IPS-15b (cell line): ENCODE measurements at regions not wholly inside any gene's neighbourhood (a gene's known extent, or its start where the extent isn't known, plus 50 kb on each side); places are given as distances from the start of the nearest gene placed in this dataset.
A peak's percentile ranks its signal among the peaks of the same experiment; 100 is the strongest.
"Not testable (repeated sequence)": the region's sequence is repeated elsewhere in the genome, so short reads cannot be mapped to it uniquely, and the experiment has no call there.

Experiments
- H3K27me3 ChIP-seq: one replicate; pipeline ENCODE4 v1.6.1; 2013; ENCODE audit warnings: low read length; ENCODE audit not compliant: control insufficient read depth, insufficient read depth
- H3K36me3 ChIP-seq: one replicate; pipeline ENCODE4 v1.6.1; 2013; ENCODE audit warnings: low read length; ENCODE audit not compliant: control insufficient read depth, insufficient read depth
- H3K4me1 ChIP-seq: one replicate; pipeline ENCODE4 v1.6.1; 2013; ENCODE audit warnings: mild to moderate bottlenecking, low read length; ENCODE audit not compliant: control insufficient read depth, insufficient read depth
- H3K4me3 ChIP-seq: one replicate; pipeline ENCODE4 v1.5.1; 2013; ENCODE audit warnings: low read depth, low read length
- H3K9ac ChIP-seq: one replicate; pipeline ENCODE4 v1.6.1; 2013; ENCODE audit warnings: low read depth, mild to moderate bottlenecking, low read length
- H3K9me3 ChIP-seq: one replicate; pipeline ENCODE4 v1.6.1; 2013; ENCODE audit warnings: mild to moderate bottlenecking, low read length; ENCODE audit not compliant: control insufficient read depth, insufficient read depth

GRCh38 chr5:107005653-107006052 is 665.1 kb downstream of the EFNA5 start:
- H3K36me3 ChIP-seq: no peaks in the 10 kb centered on the region
- H3K9ac ChIP-seq: no peak overlapping the region
- no peak overlapping the region for H3K4me3 ChIP-seq
- no peaks in the 10 kb centered on the region for H3K4me1 ChIP-seq
- H3K27me3 ChIP-seq: peaks cover 5% of the 10 kb centered on the region
- H3K9me3 ChIP-seq: no peaks in the 10 kb centered on the region

DNA sequence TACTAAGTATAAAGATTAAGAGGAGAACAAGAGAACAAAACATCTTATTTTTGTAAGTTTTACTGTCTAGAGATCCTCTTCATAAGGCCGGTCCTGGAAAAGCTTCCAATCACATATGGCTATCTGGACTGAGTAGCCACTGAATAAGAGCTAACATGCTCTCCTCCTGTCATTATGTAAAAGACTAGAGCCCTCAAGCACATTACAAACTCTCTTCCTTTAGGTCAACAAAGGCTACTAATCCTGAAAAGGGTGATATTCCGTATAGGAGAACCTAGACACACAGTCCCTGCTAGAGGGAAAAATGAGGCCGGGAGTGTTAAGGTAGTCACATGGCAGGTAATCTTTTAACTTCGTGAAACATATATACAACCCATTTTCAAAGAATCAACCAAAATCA is 665.6 kb downstream of the EFNA5 start:
- H3K9ac ChIP-seq: no peak overlapping the region
- H3K4me3 ChIP-seq: no peak overlapping the region
- H3K9me3 ChIP-seq: no peaks in the 10 kb centered on the region
- no peaks in the 10 kb centered on the region for H3K4me1 ChIP-seq
- H3K36me3 ChIP-seq: no peaks in the 10 kb centered on the region
- peaks cover 5% of the 10 kb centered on the region for H3K27me3 ChIP-seq

- H3K4me1 ChIP-seq: no peaks in the 10 kb centered on the region
- no peak overlapping the region for H3K4me3 ChIP-seq
- peaks cover 5% of the 10 kb centered on the region for H3K27me3 ChIP-seq
- H3K36me3 ChIP-seq: no peaks in the 10 kb centered on the region
- H3K9me3 ChIP-seq: no peaks in the 10 kb centered on the region
- no peak overlapping the region for H3K9ac ChIP-seq
Measured at GRCh38 chr5:107002115-107002514, 668.6 kb downstream of the EFNA5 start.

GRCh38 chr5:106999506-106999905 is 671.2 kb downstream of the EFNA5 start:
- H3K27me3 ChIP-seq, H3K4me1 ChIP-seq, H3K4me3 ChIP-seq, H3K9ac ChIP-seq, H3K9me3 ChIP-seq, H3K36me3 ChIP-seq: not testable (repeated sequence)

GRCh38 chr5:106986006-106986405 is 684.7 kb downstream of the EFNA5 start:
- H3K36me3 ChIP-seq: no peaks in the 10 kb centered on the region
- no peaks in the 10 kb centered on the region for H3K27me3 ChIP-seq
- no peak overlapping the region for H3K9ac ChIP-seq
- H3K9me3 ChIP-seq: no peaks in the 10 kb centered on the region
- no peak overlapping the region for H3K4me3 ChIP-seq
- H3K4me1 ChIP-seq: peaks cover 27% of the 10 kb centered on the region

- peak overlapping the region; percentile 23 for H3K4me3 ChIP-seq
- H3K36me3 ChIP-seq: no peaks in the 10 kb centered on the region
- H3K9ac ChIP-seq: no peak overlapping the region
- no peaks in the 10 kb centered on the region for H3K27me3 ChIP-seq
- peaks cover 27% of the 10 kb centered on the region for H3K4me1 ChIP-seq
- no peaks in the 10 kb centered on the region for H3K9me3 ChIP-seq
Measured at GRCh38 chr5:106985174-106985573, 685.6 kb downstream of the EFNA5 start.

DNA sequence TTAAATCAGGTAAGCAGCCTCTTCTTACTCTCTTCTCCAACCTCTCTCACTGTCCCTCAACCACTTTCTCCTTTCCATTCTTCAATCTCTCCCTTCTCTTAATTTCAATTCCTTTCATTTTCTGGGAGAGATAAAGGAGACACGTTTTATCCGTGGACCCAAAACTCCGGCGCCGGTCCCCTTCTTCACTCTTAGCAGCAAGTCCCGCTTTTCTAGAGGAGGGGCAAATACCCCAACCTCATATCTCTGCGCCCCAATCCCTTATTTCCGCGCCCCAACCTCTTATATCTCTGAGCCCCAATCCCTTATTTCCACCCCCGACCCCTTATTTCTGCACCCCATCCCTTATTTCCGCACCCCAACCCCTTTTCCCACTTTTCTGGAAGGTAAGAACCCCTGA is 691.6 kb downstream of the EFNA5 start:
- not testable (repeated sequence) for H3K36me3 ChIP-seq
- H3K9ac ChIP-seq: peak overlapping the region; percentile 99

DNA sequence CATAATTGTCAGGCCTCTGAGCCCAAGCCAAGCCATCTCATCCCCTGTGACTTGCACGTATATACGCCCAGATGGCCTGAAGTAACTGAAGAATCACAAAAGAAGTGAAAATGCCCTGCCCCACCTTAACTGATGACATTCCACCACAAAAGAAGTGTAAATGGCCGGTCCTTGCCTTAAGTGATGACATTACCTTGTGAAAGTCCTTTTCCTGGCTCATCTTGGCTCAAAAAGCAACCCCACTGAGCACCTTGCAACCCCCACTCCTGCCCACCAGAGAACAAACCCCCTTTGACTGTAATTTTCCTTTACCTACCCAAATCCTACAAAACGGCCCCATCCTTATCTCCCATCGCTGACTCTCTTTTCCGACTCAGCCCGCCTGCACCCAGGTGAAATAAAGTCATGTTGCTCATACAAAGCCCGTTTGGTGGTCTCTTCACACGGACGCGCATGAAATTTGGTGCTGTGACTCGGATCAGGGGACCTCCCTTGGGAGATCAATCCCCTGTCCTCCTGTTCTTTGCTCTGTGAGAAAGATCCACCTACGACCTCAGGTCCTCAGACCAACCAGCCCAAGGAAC is 692.1 kb downstream of the EFNA5 start:
- peak overlapping the region; percentile 77 for H3K4me3 ChIP-seq
- H3K9ac ChIP-seq: peak overlapping the region; percentile 99

More for the DNA sequence above, 691.6 kb downstream of the EFNA5 start:
- H3K27me3 ChIP-seq, H3K9me3 ChIP-seq: not testable (repeated sequence)
- H3K4me3 ChIP-seq: peak overlapping the region; percentile 77
- H3K4me1 ChIP-seq: peaks cover 34% of the 10 kb centered on the region

DNA sequence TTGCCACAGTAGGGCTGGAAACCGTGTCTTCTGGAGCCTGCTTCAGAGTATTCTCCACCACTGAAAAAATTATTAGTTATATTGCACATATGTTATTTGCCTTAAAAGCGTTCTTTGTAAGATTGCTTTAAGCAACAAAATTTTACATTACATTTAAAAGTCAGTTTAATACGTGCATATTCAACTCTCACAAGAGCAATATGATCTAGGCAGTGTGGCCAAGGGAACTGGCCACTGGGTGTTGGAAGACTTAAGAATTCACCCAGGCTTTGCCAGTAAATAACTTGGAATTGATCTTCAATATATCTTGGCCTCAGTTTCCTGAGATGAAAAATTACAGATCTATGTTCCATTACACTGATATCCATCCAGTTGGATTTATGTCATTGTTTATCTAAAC is 694.4 kb downstream of the EFNA5 start:
- no peaks in the 10 kb centered on the region for H3K36me3 ChIP-seq
- no peak overlapping the region for H3K9ac ChIP-seq
- no peaks in the 10 kb centered on the region for H3K9me3 ChIP-seq
- no peak overlapping the region for H3K4me3 ChIP-seq
- no peaks in the 10 kb centered on the region for H3K27me3 ChIP-seq
- peaks cover 38% of the 10 kb centered on the region for H3K4me1 ChIP-seq

More for the DNA sequence above, 692.1 kb downstream of the EFNA5 start:
- not testable (repeated sequence) for H3K9me3 ChIP-seq, H3K36me3 ChIP-seq, H3K27me3 ChIP-seq
- H3K4me1 ChIP-seq: peaks cover 37% of the 10 kb centered on the region

- H3K4me3 ChIP-seq: no peak overlapping the region
- no peaks in the 10 kb centered on the region for H3K36me3 ChIP-seq
- no peak overlapping the region for H3K9ac ChIP-seq
- H3K9me3 ChIP-seq: no peaks in the 10 kb centered on the region
- no peaks in the 10 kb centered on the region for H3K27me3 ChIP-seq
- H3K4me1 ChIP-seq: peaks cover 38% of the 10 kb centered on the region
Measured at GRCh38 chr5:106974272-106974671, 696.5 kb downstream of the EFNA5 start.

DNA sequence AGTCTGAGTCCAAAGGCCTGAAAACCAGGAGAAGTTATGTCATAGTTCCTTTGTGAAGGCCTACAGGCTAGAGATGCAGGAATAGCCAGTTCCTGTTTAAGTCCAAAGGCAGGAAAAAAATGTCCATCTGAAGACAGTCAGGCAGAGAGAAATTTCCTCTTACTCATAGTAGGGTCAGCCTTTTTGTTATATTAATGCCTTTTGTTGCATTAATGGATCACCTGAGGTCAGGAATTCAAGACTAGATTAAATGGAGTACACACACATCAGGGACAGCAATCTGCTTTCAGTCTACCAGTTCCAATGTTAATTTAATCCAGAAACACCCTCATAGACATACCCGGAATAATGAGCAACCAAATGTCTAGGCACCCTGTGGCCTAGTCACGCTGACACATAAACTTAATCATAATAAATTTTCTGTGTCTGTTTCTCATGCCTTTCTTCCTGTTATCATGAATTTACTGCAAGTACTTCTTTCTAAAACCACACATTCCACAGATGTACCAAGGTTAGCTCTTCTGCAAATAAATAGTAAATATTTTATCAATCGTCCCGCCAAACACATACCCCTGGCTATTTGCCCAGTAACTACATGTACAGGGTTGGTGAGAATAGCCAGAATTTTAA is 703.9 kb downstream of the EFNA5 start:
- Histone ChIP-seq H3K4me3 (no peak overlapping the region), H3K9me3 (no peaks in the 10 kb centered on the region), H3K9ac (no peak overlapping the region), H3K4me1 (no peaks in the 10 kb centered on the region), H3K27me3 (no peaks in the 10 kb centered on the region), H3K36me3 (no peaks in the 10 kb centered on the region)

- no peaks in the 10 kb centered on the region for H3K36me3 ChIP-seq
- no peaks in the 10 kb centered on the region for H3K4me1 ChIP-seq
- H3K9ac ChIP-seq: no peak overlapping the region
- H3K27me3 ChIP-seq: no peaks in the 10 kb centered on the region
- H3K9me3 ChIP-seq: no peaks in the 10 kb centered on the region
- no peak overlapping the region for H3K4me3 ChIP-seq
Measured at GRCh38 chr5:106964132-106964531, 706.6 kb downstream of the EFNA5 start.
